Heart right ventricle (tissue), 16 donors: ENCODE measurements at regions not wholly inside any gene's neighbourhood (a gene's known extent, or its start where the extent isn't known, plus 50 kb on each side); places are given as distances from the start of the nearest gene placed in this dataset.

ENCODE experiments used
- ATAC-seq, 8 donors: fragments of 200-7000 bp; cut with Tn5 transposase; one replicate each; pipeline ENCODE4 v1.9.1; 2020; ENCODE audit warnings: mild to moderate bottlenecking in 8 of 8, moderate library complexity in 8 of 8, moderate number of reproducible peaks in 1 of 8
- DNase-seq, 2 donors: peaks; one replicate each; pipeline ENCODE4 v3.0.0-alpha.2; 2020
- H3K27ac ChIP-seq, 10 donors: fragments of 200-600 bp; sonication (generic) in 2 of 10; one replicate each; pipeline versions ENCODE4 v1.5.0 to v1.8.0; 2020 to 2022; ENCODE audit warnings: mild to moderate bottlenecking in 3 of 10
- H3K27me3 ChIP-seq, 7 donors: fragments of 200-600 bp; one replicate each; pipeline ENCODE4 v1.8.0; 2021 to 2022; ENCODE audit warnings: mild to moderate bottlenecking in 2 of 7
- H3K36me3 ChIP-seq, 9 donors: fragments of 200-600 bp; sonication (generic) in 1 of 9; one replicate each; pipeline versions ENCODE4 v1.5.0 to v1.8.0; 2020 to 2022; ENCODE audit warnings: mild to moderate bottlenecking in 2 of 9
- H3K4me1 ChIP-seq, 9 donors: fragments of 200-600 bp; sonication (generic) in 1 of 9; one replicate each; pipeline versions ENCODE4 v1.5.0 to v1.8.0; 2020 to 2022; ENCODE audit warnings: mild to moderate bottlenecking in 4 of 9
- H3K4me3 ChIP-seq, 10 donors: fragments of 200-600 bp; sonication (generic) in 2 of 10; one replicate each; pipeline versions ENCODE4 v1.5.0 to v1.8.0; 2020 to 2022; ENCODE audit warnings: mild to moderate bottlenecking in 7 of 10, moderate library complexity in 2 of 10
- H3K9me3 ChIP-seq, 11 donors: fragments of 200-600 bp in 10 of 11; sonication (generic) in 2 of 11; one replicate each; pipeline versions ENCODE4 v1.5.0 to v1.8.0; 2013 to 2022; ENCODE audit warnings: mild to moderate bottlenecking in 2 of 11, control low read depth in 1 of 11, moderate library complexity in 1 of 11
- CTCF ChIP-seq, 9 donors: fragments of 200-600 bp; sonication (generic) in 2 of 9; IDR thresholded peaks; one replicate each; pipeline versions ENCODE4 v1.5.0 to v1.8.0; 2021 to 2022; ENCODE audit warnings: antibody characterized with exemption in 9 of 9, mild to moderate bottlenecking in 5 of 9, moderate library complexity in 1 of 9
- WGBS, 2 donors: extraction: QIAGEN DNeasy Blood & Tissue Kit; methylation state at CpG; one replicate each; pipeline ENCODE4 v1.1.7; 2013; ENCODE audit warnings: inconsistent platforms in 1 of 2; 5-methylcytosine and 5-hydroxymethylcytosine counted together
- intact Hi-C, 10 donors: fragments of 100-400 bp; cut with DNase I; formaldehyde crosslinking; loops; one replicate each; pipeline versions ENCODE4 v1.11.1 to v1.14.2; 2022
- donor health status: Arrhythmogenic right ventricular cardiomyopathy.
- donor health status: ischemic (EF 13 %, LVEDD 7.1; RV severe dilation, severe dysfunction).
- donor health status: healthy with polysubstance abuse.
- donor health status: DM: no; HTN: yes; CAD: no.
- donor health status: DM: no; HTN: no; CAD: no.
- donor health status: ischemic (EF 25% LVEDD 6.9; RV normal size, moderate dysfunction).
- donor health status: ischemic (EF 25% LVEDD 5.7; RV mildly dilated, moderate dysfunction).
- donor health status: healthy.
- donor health status: DM: yes; HTN: yes; CAD: no.
- donor health status: Ischemic cardiomyopathy.
- donor health status: ischemic (EF 35%, LVEDD 5.7; RV mildly dilated, moderate dysfunction).
- donor health status: nonischemic (EF 11% LVEDD 7.7; RV severe dilation, severe dysfunction).
- donor health status: DM: yes; HTN: yes; CAD: no.
- donor health status: PGD.
- donor health status: ischemic (EF 29% LVEDD 5.4; RV normal size, mild dysfunction).
- donor health status: nonischemic (EF 23%, LVEDD 6.1; RV moderate dilation, normal function).

GRCh38 chr2:57621122-57621663, 425.4 kb upstream of the VRK2 start:
- H3K4me3 ChIP-seq = no peak overlapping the region
- H3K36me3 ChIP-seq = no peaks in the 10 kb centered on the region
- DNase-seq (no peak), ATAC-seq (no peak)
- H3K27me3 ChIP-seq = no peaks in the 10 kb centered on the region
- H3K9me3 ChIP-seq = no peaks in the 10 kb centered on the region
- intact Hi-C loops = no loop called here
- no peak overlapping the region for H3K27ac ChIP-seq
- 59 to 66% methylated on average over 2 of the region's 2 CpGs for WGBS, 2 donors
- H3K4me1 ChIP-seq = no peaks in the 10 kb centered on the region
- TF ChIP-seq CTCF (IDR thresholded peaks at IDR 0.05) = no peak

DNA sequence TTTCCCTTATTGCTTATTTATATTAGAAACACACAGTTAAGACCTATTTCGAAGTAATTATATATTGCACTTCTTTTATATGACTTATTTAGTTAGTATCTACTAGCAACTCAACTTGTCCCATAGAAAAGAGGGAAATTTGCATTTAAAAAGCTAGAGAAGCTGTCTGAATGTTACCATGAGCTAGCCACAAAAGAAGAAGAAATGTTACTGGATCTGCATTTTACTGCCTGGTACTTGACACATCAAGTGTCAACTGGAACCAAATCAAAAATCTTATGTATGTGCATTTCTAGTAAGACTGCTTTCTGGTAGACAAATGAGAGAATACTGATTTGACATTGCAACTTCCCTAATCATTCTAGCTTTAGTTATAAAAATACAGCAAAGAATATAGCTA, 424.6 kb upstream of the VRK2 start:
- no peak for DNase-seq
- no peak overlapping the region for H3K27ac ChIP-seq
- H3K4me1 ChIP-seq = no peaks in the 10 kb centered on the region
- H3K4me3 ChIP-seq = no peak overlapping the region
- ATAC-seq = no peak
- no peak for TF ChIP-seq CTCF (IDR thresholded peaks at IDR 0.05)
- H3K27me3 ChIP-seq = no peaks in the 10 kb centered on the region
- intact Hi-C loops = no loop called here
- H3K36me3 ChIP-seq = no peaks in the 10 kb centered on the region
- no peaks in the 10 kb centered on the region for H3K9me3 ChIP-seq
- WGBS, 2 donors = 65 to 72% methylated on average over 1 of the region's 1 CpG

DNA sequence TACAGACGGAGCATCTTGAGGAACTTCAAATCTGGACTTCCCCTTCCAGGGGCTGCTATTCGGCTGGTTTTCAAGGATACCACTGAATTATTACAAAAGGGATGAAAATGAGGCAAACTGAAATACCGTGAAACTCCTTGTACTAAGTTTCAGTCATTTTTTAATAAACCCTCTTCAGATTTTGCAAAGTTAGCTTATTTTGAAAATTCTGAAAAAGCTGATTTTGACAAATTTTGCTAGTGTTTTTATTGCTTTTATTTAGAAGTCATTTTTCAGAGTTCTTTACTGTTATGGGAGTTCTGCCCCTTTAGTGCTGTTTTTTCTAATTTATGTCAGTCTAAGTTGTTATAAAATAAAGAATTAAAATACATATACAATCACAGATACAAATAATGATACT, 390.4 kb upstream of the VRK2 start:
- H3K27me3 ChIP-seq = no peaks in the 10 kb centered on the region
- H3K36me3 ChIP-seq = no peaks in the 10 kb centered on the region
- no peak for TF ChIP-seq CTCF (IDR thresholded peaks at IDR 0.05)
- ATAC-seq = no peak
- WGBS, 2 donors = 76 to 90% methylated on average over 3 of the region's 3 CpGs
- intact Hi-C loops = no loop called here
- no peak overlapping the region for H3K4me3 ChIP-seq
- no peaks in the 10 kb centered on the region for H3K4me1 ChIP-seq
- H3K27ac ChIP-seq = no peak overlapping the region
- H3K9me3 ChIP-seq = peaks cover 0 to 39% (median 11%) of the 10 kb centered on the region in 11 donors
- no peak for DNase-seq

GRCh38 chr2:57669570-57669969, 377.0 kb upstream of the VRK2 start:
- no peaks in the 10 kb centered on the region for H3K9me3 ChIP-seq
- intact Hi-C loops = no loop called here
- H3K27me3 ChIP-seq = no peaks in the 10 kb centered on the region
- DNase-seq = no peak
- WGBS, 2 donors = 88 to 90% methylated on average over 1 of the region's 1 CpG
- H3K4me3 ChIP-seq = no peak overlapping the region
- ATAC-seq = no peak
- no peaks in the 10 kb centered on the region for H3K36me3 ChIP-seq
- no peak for TF ChIP-seq CTCF (IDR thresholded peaks at IDR 0.05)
- no peaks in the 10 kb centered on the region for H3K4me1 ChIP-seq
- H3K27ac ChIP-seq = no peak overlapping the region
